ENCODE measurements at regions not wholly inside any gene's neighbourhood (a gene's known extent, or its start where the extent isn't known, plus 50 kb on each side); places are given as distances from the start of the nearest gene placed in this dataset.

DNA sequence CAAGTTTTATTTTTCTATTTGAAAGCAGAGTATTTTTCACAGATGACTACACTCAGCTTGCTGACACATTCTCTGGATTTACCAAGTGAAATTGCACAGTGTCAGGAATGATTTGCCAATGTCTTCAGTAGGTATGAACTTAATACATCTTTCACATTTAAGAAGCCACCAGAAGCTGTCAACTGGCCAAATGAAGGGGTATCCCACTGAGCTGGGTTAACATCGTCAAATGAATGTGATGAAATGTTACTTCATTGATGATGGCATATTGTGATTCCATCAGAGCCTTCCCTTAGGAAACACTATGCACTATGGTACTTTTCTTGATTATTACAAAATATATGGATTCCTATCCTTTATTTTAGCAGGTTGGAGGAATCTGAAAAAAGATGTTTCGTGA lies 592.3 kb downstream of the FGF9 start:
- ATAC-seq (ENCODE audit: poor library complexity) (no peak), DNase-seq (no peak)
- intact Hi-C loops (cut with DNase I), result no loop called here

GRCh38 chr13:22265563-22265962 lies 594.7 kb downstream of the FGF9 start:
- ATAC-seq (ENCODE audit: poor library complexity) (peak; percentile 73), DNase-seq (no peak)
- intact Hi-C loops (cut with DNase I), result no loop called here

DNA sequence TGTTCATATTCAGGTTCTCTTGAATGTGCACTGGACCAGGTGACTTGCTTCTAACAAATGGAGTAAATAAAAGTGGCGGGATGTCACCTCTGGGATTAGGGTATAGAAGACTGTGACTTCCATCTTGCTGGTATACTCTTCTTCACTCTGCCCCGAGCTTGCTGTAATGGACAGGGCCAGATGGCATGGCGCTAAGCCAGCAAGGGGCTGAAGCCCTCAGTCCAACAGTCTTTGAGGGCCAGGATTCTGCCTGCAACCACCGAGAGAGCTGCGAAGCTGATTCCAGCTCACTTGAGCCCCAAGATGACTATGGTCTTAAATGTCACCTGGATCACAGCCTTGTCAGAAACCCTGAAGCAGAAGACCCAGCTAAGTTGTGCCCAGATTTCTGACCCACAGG lies 600.0 kb downstream of the FGF9 start:
- intact Hi-C loops (cut with DNase I), result no loop called here
- no peak for DNase-seq
- no peak for ATAC-seq (ENCODE audit: poor library complexity)

DNA sequence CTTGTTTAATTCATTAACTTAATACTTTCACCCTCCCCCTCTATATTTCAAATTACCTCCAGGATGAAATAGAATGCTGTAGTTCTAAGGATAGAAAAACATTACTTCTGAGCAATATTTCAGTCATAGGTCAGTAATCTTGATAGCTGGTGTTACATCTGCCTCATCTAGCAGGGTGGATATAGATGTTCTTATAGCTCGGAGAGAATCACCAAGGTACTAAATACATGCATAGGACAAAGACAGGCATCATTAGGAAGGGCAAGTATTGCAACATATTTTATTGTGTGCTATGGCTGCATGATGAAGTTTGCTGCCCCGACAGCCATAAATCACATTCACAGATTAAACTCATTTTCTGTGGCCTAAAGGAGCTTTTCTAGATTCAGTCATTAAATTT lies 601.0 kb downstream of the FGF9 start:
- ATAC-seq (ENCODE audit: poor library complexity) (no peak), DNase-seq (no peak)
- intact Hi-C loops (cut with DNase I), result no loop called here

DNA sequence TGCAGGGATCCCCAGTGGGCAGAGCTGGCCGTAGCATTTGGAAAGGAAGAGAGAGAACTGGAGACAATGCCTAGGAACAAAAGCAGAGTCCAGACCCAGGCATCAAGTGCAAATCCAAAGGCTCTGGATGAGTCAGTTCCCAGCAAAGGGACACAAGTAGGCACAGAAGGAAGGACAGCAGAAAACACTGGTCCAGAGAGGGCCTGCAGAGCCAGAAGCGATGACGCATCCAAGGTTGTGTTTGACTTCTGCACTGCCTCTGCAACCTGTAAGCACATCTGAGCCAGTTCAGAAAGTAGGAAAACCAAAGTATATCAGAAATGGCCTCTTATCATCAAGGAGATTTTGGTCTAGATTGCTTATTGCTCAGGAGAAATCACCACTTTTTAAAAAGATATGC lies 604.5 kb downstream of the FGF9 start:
- ATAC-seq (ENCODE audit: poor library complexity) (no peak), DNase-seq (no peak)
- intact Hi-C loops (cut with DNase I), result no loop called here

DNA sequence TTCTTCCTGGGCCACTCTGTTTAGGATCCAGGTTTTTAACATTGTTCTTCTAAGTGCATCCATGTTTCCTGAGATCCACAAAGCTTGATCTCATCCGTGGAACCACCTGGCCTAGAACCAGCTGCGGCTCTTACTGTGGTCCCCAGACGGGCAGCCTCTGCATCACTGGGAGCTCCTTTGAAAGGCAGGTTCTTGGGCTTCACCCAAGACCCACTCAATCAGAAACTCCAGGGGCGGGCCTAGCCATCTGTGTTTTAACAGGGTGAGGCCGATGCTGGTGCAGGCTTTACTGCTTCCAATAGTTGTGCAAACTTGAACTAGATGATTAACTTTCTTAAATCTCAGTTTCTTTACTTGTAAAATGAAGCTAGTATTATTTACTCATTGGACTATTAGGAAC lies 605.7 kb downstream of the FGF9 start:
- DNase-seq (no peak), ATAC-seq (ENCODE audit: poor library complexity) (no peak)
- intact Hi-C loops (cut with DNase I), result no loop called here

- DNase-seq, result no peak
- peak; percentile 65 for ATAC-seq (ENCODE audit: poor library complexity)
- intact Hi-C loops (cut with DNase I), result no loop called here
These were observed 607.6 kb downstream of the FGF9 start for GRCh38 chr13:22278336-22278929.

- ATAC-seq (ENCODE audit: poor library complexity) (no peak), DNase-seq (no peak)
- intact Hi-C loops (cut with DNase I), result no loop called here
These were observed 615.0 kb downstream of the FGF9 start for GRCh38 chr13:22285867-22286266.

DNA sequence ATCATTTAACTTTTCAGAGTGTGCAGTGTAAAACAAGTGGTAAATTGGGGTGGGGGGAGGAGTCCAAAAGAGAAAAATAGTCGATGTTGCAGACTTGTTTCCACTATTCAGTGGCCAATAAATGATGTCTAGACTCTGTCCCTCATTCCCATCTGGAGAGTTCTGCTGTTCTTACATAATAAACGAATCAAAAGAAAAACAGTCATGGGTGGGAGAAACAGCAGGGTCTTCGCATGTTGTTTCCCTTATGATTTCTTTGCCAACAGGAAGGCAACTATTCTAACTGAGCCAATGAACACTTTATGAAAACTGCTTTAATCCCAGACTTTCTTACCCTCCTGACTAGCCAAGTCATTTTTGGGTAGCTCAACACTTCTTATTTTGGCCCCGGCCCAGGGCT lies 615.5 kb downstream of the FGF9 start:
- no peak for DNase-seq
- no peak for ATAC-seq (ENCODE audit: poor library complexity)
- intact Hi-C loops (cut with DNase I), result no loop called here

- DNase-seq (no peak), ATAC-seq (ENCODE audit: poor library complexity) (no peak)
- intact Hi-C loops (cut with DNase I), result no loop called here
These were observed 616.6 kb downstream of the FGF9 start for GRCh38 chr13:22287343-22287920.

DNA sequence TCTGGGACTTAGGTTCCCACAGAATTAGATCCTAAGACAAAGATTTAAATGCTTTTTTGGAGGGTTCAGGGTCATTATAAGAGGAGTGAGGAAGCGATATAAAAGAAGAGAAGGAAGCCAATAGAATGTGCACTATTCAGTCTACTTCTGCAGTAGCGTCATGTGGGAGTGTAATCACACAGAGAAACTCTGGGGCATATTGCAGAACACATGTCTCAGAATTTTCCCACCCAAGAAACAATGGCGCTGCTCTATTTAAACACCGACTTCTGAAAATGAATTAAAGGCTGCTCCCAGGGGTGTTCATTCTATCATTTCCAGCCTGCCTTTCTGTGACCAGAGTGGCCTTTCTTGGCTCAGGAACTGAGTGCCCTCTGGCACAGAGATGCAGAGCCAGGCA lies 617.6 kb downstream of the FGF9 start:
- ATAC-seq (ENCODE audit: poor library complexity) (no peak), DNase-seq (no peak)
- intact Hi-C loops (cut with DNase I), result no loop called here

DNA sequence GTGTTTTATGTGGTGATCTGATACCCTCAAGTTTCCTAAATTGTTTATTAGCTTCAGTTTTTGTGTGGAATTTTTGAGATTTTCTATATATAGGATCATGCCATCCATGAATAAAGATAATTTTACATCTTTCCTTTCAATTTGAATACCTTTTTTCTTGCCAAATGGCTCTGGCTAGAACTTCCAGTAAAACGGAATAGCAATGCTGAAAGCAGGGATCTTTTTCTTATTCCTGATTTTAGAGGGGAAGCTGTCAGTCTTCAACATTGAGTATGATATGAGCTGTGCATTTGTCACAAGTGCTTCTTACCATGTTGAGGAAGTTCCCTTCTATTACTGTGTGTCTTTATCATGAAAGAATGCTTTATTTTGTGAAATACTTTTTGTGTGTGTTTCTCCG lies 618.8 kb downstream of the FGF9 start:
- DNase-seq, result no peak
- no peak for ATAC-seq (ENCODE audit: poor library complexity)
- intact Hi-C loops (cut with DNase I), result no loop called here

DNA sequence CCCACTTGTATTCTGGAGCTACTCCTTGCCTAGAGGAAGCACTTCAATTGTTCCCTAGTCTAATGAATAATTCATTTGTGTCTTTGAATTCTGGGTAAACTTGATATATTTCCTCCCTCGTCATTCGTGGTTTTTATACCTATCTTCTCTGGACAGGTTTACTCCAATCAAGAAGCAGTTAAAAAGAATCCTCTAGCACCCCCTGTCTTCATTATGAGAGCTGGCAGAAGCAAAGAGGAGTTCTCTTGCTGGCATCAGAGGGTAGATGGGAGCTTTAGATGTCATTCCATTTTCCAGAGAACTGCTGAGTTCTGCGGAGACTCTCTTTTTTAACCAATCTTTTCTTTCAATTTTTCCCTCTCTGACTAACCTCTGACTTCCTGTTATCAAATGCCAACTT lies 627.7 kb downstream of the FGF9 start:
- DNase-seq (no peak), ATAC-seq (ENCODE audit: poor library complexity) (no peak)
- intact Hi-C loops (cut with DNase I), result no loop called here

DNA sequence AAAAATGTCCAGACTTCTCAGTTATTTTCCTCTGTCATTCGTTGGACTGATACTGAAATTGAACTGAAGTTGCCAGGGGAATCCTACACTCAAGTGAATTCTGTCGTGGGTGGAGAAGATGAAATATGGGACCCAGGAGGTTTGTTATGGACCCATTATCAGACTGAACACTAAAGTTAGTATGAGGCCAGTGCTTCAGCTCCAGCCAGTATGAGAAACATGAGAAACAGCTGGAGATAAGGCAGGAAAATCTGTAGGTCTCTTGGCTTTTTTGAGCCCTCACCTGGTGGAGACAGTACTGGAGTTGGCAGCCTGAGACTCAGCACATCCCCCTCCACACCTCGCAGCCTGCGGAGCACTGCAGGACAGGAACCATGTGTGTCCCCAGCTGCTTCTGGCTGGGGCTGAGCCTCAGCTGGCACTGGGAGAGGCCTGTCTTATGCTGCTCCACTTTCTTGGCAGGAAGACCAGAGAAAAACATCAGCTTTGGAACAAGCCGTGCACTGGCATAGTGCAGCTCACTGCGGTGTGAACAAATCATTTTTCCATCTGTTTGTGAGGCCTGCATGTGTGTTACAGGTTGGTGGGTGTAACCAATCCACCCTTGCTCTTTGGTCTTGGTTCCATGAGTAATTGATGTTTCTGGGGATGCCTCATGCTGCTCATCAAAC lies 641.0 kb downstream of the FGF9 start:
- ATAC-seq (ENCODE audit: poor library complexity), result peak; percentile 93
- intact Hi-C loops (cut with DNase I), result no loop called here
- peak; percentile 52 for DNase-seq

DNA sequence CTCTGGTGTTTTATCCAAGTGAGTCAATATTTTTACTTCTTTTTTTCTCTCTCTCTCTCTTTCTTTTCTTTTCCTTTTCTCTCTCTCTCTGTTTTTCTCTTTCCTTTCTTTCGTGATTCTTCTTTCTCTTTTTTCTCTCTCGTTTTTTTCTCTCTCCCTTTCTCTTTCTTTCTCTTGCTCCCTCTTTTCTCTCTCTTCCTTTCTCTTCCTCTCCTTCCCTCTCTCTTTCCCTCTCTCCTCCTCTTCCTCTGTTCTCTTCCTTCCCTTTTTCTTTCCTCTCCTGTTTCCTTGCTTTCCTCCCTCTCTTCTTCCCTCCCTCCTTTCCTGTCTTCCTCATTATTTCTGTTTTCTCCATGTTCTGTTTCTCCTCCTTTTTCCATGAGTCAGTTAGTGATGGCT lies 641.5 kb downstream of the FGF9 start:
- intact Hi-C loops (cut with DNase I), result no loop called here
- DNase-seq (no peak), ATAC-seq (ENCODE audit: poor library complexity) (no peak)

GRCh38 chr13:22316494-22317025 lies 645.7 kb downstream of the FGF9 start:
- ATAC-seq (ENCODE audit: poor library complexity), result no peak
- no peak for DNase-seq
- intact Hi-C loops (cut with DNase I), result no loop called here

DNA sequence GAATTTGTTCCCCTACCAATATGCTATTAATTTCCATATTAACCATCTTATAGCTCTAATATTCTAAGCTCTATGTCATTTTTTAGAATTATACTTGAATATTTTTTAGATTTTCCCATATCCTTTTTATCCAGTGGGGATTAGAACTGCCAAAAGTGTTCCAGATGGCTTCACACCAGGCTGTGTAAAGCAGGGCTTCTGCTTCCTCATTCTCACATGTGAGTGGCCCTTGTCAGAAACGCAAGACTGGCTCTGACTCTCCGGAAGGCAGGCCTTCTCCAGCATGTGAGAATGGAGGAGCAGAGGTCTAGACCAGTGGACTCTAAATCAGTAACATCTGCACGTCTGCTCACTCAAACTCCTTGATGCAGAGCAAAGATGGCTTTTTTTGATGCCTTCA lies 650.1 kb downstream of the FGF9 start:
- no peak for DNase-seq
- intact Hi-C loops (cut with DNase I), result no loop called here
- no peak for ATAC-seq (ENCODE audit: poor library complexity)

DNA sequence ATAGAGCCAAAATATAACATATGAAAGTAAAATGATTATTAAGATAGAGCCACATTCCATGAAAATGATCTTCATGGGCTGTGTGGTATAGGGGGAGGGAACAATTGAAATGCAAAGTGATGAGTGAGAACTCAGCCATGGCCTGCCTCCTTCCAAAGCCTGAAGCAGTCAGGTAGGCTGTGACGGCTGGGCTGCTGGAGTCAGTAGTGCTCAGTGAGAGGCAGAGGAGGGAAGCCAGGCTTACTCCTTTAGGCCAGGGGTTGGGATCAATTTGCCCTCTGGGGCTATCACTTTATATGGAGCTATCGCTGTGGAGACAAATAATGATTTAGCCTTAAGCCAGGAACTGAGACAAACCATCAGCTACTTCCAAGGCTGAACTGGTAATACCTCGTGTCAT lies 654.9 kb downstream of the FGF9 start:
- intact Hi-C loops (cut with DNase I), result no loop called here
- DNase-seq (no peak), ATAC-seq (ENCODE audit: poor library complexity) (no peak)

DNA sequence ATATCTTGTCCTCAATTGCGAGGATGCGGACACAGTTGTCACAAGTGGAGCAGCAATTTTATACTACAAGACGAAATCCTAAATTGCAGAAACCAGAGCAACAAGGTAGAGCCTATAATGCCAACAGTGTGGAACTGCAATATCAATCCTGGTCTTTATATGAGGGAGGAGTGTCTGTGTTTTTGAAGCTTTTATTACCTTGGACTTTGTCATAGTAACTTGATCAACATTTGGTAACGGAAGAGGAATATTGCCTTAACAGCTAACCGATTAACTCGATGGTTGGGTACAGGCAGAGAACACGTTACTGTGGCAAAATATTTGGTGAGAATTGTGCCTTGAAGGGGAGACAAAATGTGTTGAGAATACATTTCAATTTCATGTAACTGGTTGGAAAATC lies 661.5 kb downstream of the FGF9 start:
- no peak for DNase-seq
- no peak for ATAC-seq (ENCODE audit: poor library complexity)
- intact Hi-C loops (cut with DNase I), result no loop called here

DNA sequence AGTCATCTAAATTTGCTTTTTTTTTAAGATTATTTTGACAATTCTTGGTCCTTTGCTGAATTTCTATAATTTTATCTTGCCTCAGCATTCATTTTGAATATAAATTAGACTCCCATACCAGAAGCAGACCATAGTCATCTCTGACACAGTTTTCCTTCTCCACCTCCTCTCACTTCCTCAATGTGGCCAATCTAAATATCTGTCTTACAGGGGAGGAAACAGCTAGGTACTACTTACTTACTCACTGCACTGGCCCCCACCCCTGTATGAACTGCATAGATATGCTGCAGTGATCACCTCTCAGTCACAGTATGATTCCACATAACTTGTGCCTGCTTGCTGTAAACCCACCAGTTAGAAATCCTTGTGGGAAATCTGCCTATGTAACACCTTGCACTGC lies 665.6 kb downstream of the FGF9 start:
- DNase-seq (no peak), ATAC-seq (ENCODE audit: poor library complexity) (no peak)
- intact Hi-C loops (cut with DNase I), result no loop called here
